Neural cell (in vitro differentiated cells): ENCODE measurements at regions not wholly inside any gene's neighbourhood (a gene's known extent, or its start where the extent isn't known, plus 50 kb on each side); places are given as distances from the start of the nearest gene placed in this dataset.

Experiments
- H2AFZ ChIP-seq: fragments of 200-600, 300-800 bp; sonication (generic), shearing (Covaris generic); 2 replicates; pipeline ENCODE4 v1.6.0; 2014; ENCODE audit warnings: low read depth, mild to moderate bottlenecking, antibody characterized with exemption, low read length, moderate library complexity
- H3F3A ChIP-seq: fragments of 200-600 bp; shearing (Covaris generic); 2 replicates; pipeline ENCODE4 v1.6.1; 2016; ENCODE audit warnings: mild to moderate bottlenecking, moderate library complexity, mixed read lengths, antibody characterized with exemption, low read length; ENCODE audit not compliant: insufficient read depth, poor library complexity, severe bottlenecking
- H3K27ac ChIP-seq: fragments of 200-600, 300-800 bp; sonication (generic), shearing (Covaris generic); 2 replicates; pipeline ENCODE4 v1.5.1; 2014; ENCODE audit warnings: mild to moderate bottlenecking, low read length, moderate library complexity
- H3K27me3 ChIP-seq: fragments of 300-800, 200-600 bp; sonication (generic), shearing (Covaris generic); 2 replicates; pipeline ENCODE4 v1.6.0; 2014; ENCODE audit warnings: mild to moderate bottlenecking, low read depth, low read length, moderate library complexity; ENCODE audit not compliant: insufficient read depth
- H3K36me3 ChIP-seq: fragments of 300-800, 200-600 bp; sonication (generic), shearing (Covaris generic); 2 replicates; pipeline ENCODE4 v1.5.1; 2014; ENCODE audit warnings: mild to moderate bottlenecking, antibody characterized with exemption, low read length, moderate library complexity; ENCODE audit not compliant: insufficient read depth
- H3K4me2 ChIP-seq: fragments of 300-800, 200-600 bp; sonication (generic), shearing (Covaris generic); 2 replicates; pipeline ENCODE4 v1.6.0; 2014; ENCODE audit warnings: mild to moderate bottlenecking, low read length
- H3K4me3 ChIP-seq: fragments of 300-800, 200-600 bp; sonication (generic), shearing (Covaris generic); 2 replicates; pipeline ENCODE4 v1.5.1; 2014; ENCODE audit warnings: mild to moderate bottlenecking, low read length, moderate library complexity
- H3K79me2 ChIP-seq: fragments of 200-600 bp; shearing (Covaris generic); replicated peaks from 2 replicates; pipeline ENCODE4 v1.6.0; 2014; ENCODE audit warnings: mild to moderate bottlenecking, low read length, moderate library complexity; ENCODE audit not compliant: insufficient read depth
- H3K9ac ChIP-seq: fragments of 300-800, 200-600 bp; sonication (generic), shearing (Covaris generic); 2 replicates; pipeline ENCODE4 v1.6.1; 2016; ENCODE audit warnings: mild to moderate bottlenecking, low read length, mixed read lengths
- H3K9me2 ChIP-seq: fragments of 200-600 bp; shearing (Covaris generic); 2 replicates; pipeline ENCODE4 v1.6.1; 2016; ENCODE audit warnings: mild to moderate bottlenecking, low read length, mixed read lengths; ENCODE audit not compliant: insufficient read depth
- H3K9me3 ChIP-seq: fragments of 200-600, 300-800 bp; sonication (generic), shearing (Covaris generic); 2 replicates; pipeline ENCODE4 v1.6.1; 2016; ENCODE audit warnings: mild to moderate bottlenecking, mixed run types, low read length, moderate library complexity, mixed read lengths
- H4K20me1 ChIP-seq: fragments of 200-600 bp; shearing (Covaris generic); 2 replicates; pipeline ENCODE4 v1.6.1; 2016; ENCODE audit warnings: mild to moderate bottlenecking, mixed run types; ENCODE audit not compliant: insufficient read depth
- CTCF ChIP-seq: fragments of 450-650 bp; IDR thresholded peaks from 2 replicates; pipeline ENCODE4 v1.5.1; 2014; ENCODE audit warnings: antibody characterized with exemption, mild to moderate bottlenecking, moderate library complexity; ENCODE audit not compliant: poor library complexity, severe bottlenecking
- EP300 ChIP-seq: fragments of 450-650 bp; conservative IDR thresholded peaks from 2 replicates; pipeline ENCODE4 v1.6.1; 2014; ENCODE audit warnings: antibody characterized with exemption, mild to moderate bottlenecking, moderate library complexity; ENCODE audit not compliant: poor library complexity, severe bottlenecking
- EZH2 ChIP-seq: fragments of 200-600, 300-800 bp; shearing (Covaris generic), sonication (generic); IDR thresholded peaks from 2 replicates; pipeline ENCODE4 v1.6.1; 2014; ENCODE audit warnings: antibody characterized with exemption, low read length, borderline replicate concordance, mild to moderate bottlenecking; ENCODE audit not compliant: insufficient read depth, poor library complexity, severe bottlenecking
- MXI1 ChIP-seq: fragments of 450-650 bp; conservative IDR thresholded peaks from 2 replicates; pipeline ENCODE4 v1.6.1; 2014; ENCODE audit warnings: antibody characterized with exemption, mild to moderate bottlenecking; ENCODE audit not compliant: poor library complexity, severe bottlenecking
- POLR2AphosphoS5 ChIP-seq: IDR thresholded peaks from 2 replicates; pipeline ENCODE4 v1.6.1; 2012
- RAD21 ChIP-seq: fragments of 450-650 bp; conservative IDR thresholded peaks from 2 replicates; pipeline ENCODE4 v1.6.1; 2014; ENCODE audit warnings: antibody characterized with exemption, mild to moderate bottlenecking, moderate library complexity
- REST ChIP-seq: IDR thresholded peaks from 2 replicates; pipeline ENCODE4 v1.6.1; 2012; ENCODE audit warnings: borderline replicate concordance
- SMC3 ChIP-seq: fragments of 450-650 bp; conservative IDR thresholded peaks from 2 replicates; pipeline ENCODE4 v1.6.1; 2014; ENCODE audit warnings: antibody characterized with exemption, mild to moderate bottlenecking, moderate library complexity; ENCODE audit not compliant: poor library complexity
- TAF1 ChIP-seq: IDR thresholded peaks from 2 replicates; pipeline ENCODE4 v1.6.1; 2012; ENCODE audit warnings: low read depth

GRCh38 chr3:28682121-28682520, 333.5 kb upstream of the AZI2 start:
- H3K9me2 ChIP-seq = no peaks in the 10 kb centered on the region
- no peak overlapping the region for H3K4me2 ChIP-seq
- H2AFZ ChIP-seq = no peak overlapping the region
- no peak overlapping the region for H3K27ac ChIP-seq
- H4K20me1 ChIP-seq = no peaks in the 10 kb centered on the region
- no peaks in the 10 kb centered on the region for H3K79me2 ChIP-seq
- no peak for TF ChIP-seq REST
- TF ChIP-seq POLR2AphosphoS5 = no peak
- TF ChIP-seq MXI1 = no peak
- no peak for TF ChIP-seq RAD21
- TF ChIP-seq CTCF = no peak
- no peak for TF ChIP-seq TAF1
- no peaks in the 10 kb centered on the region for H3F3A ChIP-seq
- no peaks in the 10 kb centered on the region for H3K27me3 ChIP-seq
- no peaks in the 10 kb centered on the region for H3K36me3 ChIP-seq
- no peaks in the 10 kb centered on the region for H3K9me3 ChIP-seq
- no peak overlapping the region for H3K4me3 ChIP-seq
- H3K9ac ChIP-seq = no peak overlapping the region

GRCh38 chr3:28690176-28690575, 341.6 kb upstream of the AZI2 start:
- no peak overlapping the region for H3K27ac ChIP-seq
- no peaks in the 10 kb centered on the region for H3K27me3 ChIP-seq
- no peak overlapping the region for H3K4me2 ChIP-seq
- no peaks in the 10 kb centered on the region for H3F3A ChIP-seq
- no peaks in the 10 kb centered on the region for H4K20me1 ChIP-seq
- H3K79me2 ChIP-seq = no peaks in the 10 kb centered on the region
- no peak overlapping the region for H3K4me3 ChIP-seq
- no peaks in the 10 kb centered on the region for H3K9me2 ChIP-seq
- H3K9ac ChIP-seq = no peak overlapping the region
- no peaks in the 10 kb centered on the region for H3K36me3 ChIP-seq
- H3K9me3 ChIP-seq = no peaks in the 10 kb centered on the region
- TF ChIP-seq RAD21 (no peak), SMC3 (no peak), EZH2 (no peak), EP300 (no peak), REST (no peak), TAF1 (no peak), POLR2AphosphoS5 (no peak), MXI1 (no peak), CTCF (no peak)
- H2AFZ ChIP-seq = no peak overlapping the region
